ENCODE measurements at regions not wholly inside any gene's neighbourhood (a gene's known extent, or its start where the extent isn't known, plus 50 kb on each side); places are given as distances from the start of the nearest gene placed in this dataset.

DNA sequence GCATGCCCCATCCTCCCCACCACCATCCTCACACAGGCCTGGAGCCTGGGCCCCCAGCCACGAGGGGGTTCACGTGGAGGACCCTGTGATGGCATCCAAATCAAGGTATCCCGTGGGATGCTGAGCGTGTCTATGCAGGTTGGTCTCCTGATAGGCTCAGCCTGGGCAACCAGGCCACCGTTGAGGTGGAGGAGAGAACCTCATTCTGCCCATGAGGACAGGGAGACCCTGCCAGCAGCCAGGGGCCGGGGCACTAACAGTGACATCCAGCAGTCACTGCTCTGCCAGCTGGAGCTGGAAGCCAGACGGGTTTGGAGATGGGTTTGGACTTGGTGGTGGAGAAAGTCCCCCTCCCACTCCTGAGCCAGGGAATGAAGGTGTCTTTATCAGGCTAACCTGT is 582.8 kb downstream of the MATN1 start:
- 34% methylated on average over 4 of the region's 7 CpGs for WGBS (ENCODE audit: missing lambda C conversion rate)
- ATAC-seq (no peak), DNase-seq (ENCODE audit: low read depth in 1 of 2, low spot score in 1 of 2) (no peak), FAIRE-seq (no peak)
- H3K4me3 ChIP-seq: no peak overlapping the region
- H3K27ac ChIP-seq: no peak overlapping the region
- ChIA-PET CTCF (no interaction called here), POLR2A (no interaction called here)
- H3K9me3 ChIP-seq: no peaks in the 10 kb centered on the region
- H3K4me1 ChIP-seq: no peaks in the 10 kb centered on the region
- no peak overlapping the region for H3K4me2 ChIP-seq
- TF ChIP-seq POLR2AphosphoS2 (conservative IDR thresholded peaks at IDR 0.05; ENCODE audit: low read length): no peak
- TF ChIP-seq SMC3 (IDR thresholded peaks at IDR 0.05): no peak
- no peak for TF ChIP-seq PHF8 (IDR thresholded peaks at IDR 0.05; ENCODE audit: borderline replicate concordance, low read depth)
- TF ChIP-seq EHF (CRISPR knock-in tag; IDR thresholded peaks at IDR 0.05): no peak
- TF ChIP-seq FOXS1 (CRISPR knock-in tag; IDR thresholded peaks at IDR 0.05): no peak

DNA sequence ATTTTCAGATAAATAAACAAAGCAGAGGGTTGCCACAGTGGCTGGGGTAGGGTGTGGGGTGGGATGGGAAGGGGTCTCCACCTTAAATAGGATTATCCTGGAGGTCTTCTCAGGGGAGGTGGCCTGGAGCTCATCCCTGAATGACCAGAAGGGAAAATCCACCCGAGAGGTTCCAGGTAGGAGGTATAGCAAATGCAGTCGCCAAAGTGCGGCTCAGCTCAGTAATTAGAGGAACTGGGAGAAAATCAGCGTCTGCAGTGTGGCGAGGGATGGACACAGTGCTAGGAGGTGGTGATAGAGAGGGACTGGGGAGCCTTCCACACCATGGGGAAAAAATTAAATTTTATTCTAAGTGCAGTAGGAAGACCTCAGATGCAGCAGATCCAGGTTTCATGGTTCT is 584.5 kb downstream of the MATN1 start:
- Histone ChIP-seq H3K9me3 (no peaks in the 10 kb centered on the region), H3K4me2 (no peak overlapping the region), H3K4me1 (no peaks in the 10 kb centered on the region), H3K27ac (no peak overlapping the region), H3K4me3 (no peak overlapping the region)
- TF ChIP-seq TP53 (CRISPR knock-in tag; IDR thresholded peaks at IDR 0.05) (no peak), BHLHE40 (IDR thresholded peaks at IDR 0.05; ENCODE audit: low read depth, low read length) (no peak), MYC (IDR thresholded peaks at IDR 0.05; ENCODE audit: borderline replicate concordance, low read length) (no peak), EP300 (IDR thresholded peaks at IDR 0.05) (no peak), ZSCAN20 (CRISPR knock-in tag; IDR thresholded peaks at IDR 0.05) (no peak), RARB (CRISPR knock-in tag; IDR thresholded peaks at IDR 0.05) (no peak), MAZ (IDR thresholded peaks at IDR 0.05; ENCODE audit: borderline replicate concordance, low read depth, low read length) (no peak), SMC3 (IDR thresholded peaks at IDR 0.05) (no peak), POLR2AphosphoS2 (conservative IDR thresholded peaks at IDR 0.05; ENCODE audit: low read length) (no peak), KDM5A (IDR thresholded peaks at IDR 0.05) (no peak), RAD21 (conservative IDR thresholded peaks at IDR 0.05 in 1 of 2, IDR thresholded peaks at IDR 0.05 in 1 of 2) (no peak)
- TF ChIP-seq, protein P1, sequence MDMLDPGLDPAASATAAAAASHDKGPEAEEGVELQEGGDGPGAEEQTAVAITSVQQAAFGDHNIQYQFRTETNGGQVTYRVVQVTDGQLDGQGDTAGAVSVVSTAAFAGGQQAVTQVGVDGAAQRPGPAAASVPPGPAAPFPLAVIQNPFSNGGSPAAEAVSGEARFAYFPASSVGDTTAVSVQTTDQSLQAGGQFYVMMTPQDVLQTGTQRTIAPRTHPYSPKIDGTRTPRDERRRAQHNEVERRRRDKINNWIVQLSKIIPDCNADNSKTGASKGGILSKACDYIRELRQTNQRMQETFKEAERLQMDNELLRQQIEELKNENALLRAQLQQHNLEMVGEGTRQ (IDR thresholded peaks at IDR 0.05): no peak
- POLR2A ChIA-PET: no interaction called here
- DNase-seq (ENCODE audit: low read depth in 1 of 2, low spot score in 1 of 2): no peak
- WGBS (ENCODE audit: missing lambda C conversion rate): 30% methylated on average over 5 of the region's 5 CpGs
- no peak for ATAC-seq
- CTCF ChIA-PET: no interaction called here
- FAIRE-seq: no peak

DNA sequence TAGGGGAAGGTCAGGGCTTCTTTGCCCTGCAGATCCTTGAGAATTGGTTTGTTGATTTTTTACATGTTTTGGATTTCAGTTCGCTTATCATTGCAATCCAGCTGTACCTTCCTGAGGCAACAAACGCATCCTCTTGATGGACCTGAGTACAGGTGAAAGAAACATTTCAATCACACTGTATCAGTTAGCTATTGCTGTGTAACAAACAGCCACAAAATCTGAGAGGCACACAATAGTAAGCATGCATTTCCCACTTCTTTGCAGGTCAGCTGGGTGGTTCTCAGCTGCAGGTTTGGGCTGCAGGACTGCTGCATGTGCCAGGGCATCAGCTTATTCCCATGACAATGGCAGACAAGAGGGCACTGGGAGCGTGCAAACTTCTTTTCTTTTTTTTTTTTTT is 586.4 kb downstream of the MATN1 start:
- Histone ChIP-seq H3K4me3 (no peak overlapping the region), H3K4me2 (no peak overlapping the region), H3K9me3 (no peaks in the 10 kb centered on the region), H3K4me1 (no peaks in the 10 kb centered on the region), H3K27ac (no peak overlapping the region)
- ATAC-seq: no peak
- DNase-seq (ENCODE audit: low read depth in 1 of 2, low spot score in 1 of 2): no peak
- WGBS (ENCODE audit: missing lambda C conversion rate): 10% methylated on average over 3 of the region's 3 CpGs
- TF ChIP-seq, protein P2, sequence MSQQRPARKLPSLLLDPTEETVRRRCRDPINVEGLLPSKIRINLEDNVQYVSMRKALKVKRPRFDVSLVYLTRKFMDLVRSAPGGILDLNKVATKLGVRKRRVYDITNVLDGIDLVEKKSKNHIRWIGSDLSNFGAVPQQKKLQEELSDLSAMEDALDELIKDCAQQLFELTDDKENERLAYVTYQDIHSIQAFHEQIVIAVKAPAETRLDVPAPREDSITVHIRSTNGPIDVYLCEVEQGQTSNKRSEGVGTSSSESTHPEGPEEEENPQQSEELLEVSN (IDR thresholded peaks at IDR 0.05; ENCODE audit: borderline replicate concordance, low read depth): no peak
- TF ChIP-seq CBX2 (IDR thresholded peaks at IDR 0.05; ENCODE audit: borderline replicate concordance, low read depth): no peak
- no peak for TF ChIP-seq NFE2L2 (conservative IDR thresholded peaks at IDR 0.05; ENCODE audit: low read length)
- TF ChIP-seq EHF (CRISPR knock-in tag; IDR thresholded peaks at IDR 0.05): no peak
- TF ChIP-seq NR3C1 (IDR thresholded peaks at IDR 0.05): no peak
- TF ChIP-seq ZC3H11A (IDR thresholded peaks at IDR 0.05): no peak
- TF ChIP-seq, protein P3, sequence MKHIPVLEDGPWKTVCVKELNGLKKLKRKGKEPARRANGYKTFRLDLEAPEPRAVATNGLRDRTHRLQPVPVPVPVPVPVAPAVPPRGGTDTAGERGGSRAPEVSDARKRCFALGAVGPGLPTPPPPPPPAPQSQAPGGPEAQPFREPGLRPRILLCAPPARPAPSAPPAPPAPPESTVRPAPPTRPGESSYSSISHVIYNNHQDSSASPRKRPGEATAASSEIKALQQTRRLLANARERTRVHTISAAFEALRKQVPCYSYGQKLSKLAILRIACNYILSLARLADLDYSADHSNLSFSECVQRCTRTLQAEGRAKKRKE (CRISPR knock-in tag; IDR thresholded peaks at IDR 0.05; ENCODE audit: low read depth): no peak
- ChIA-PET POLR2A (no interaction called here), CTCF (no interaction called here)
- FAIRE-seq: no peak
